ENCODE measurements at regions not wholly inside any gene's neighbourhood (a gene's known extent, or its start where the extent isn't known, plus 50 kb on each side); places are given as distances from the start of the nearest gene placed in this dataset.

DNA sequence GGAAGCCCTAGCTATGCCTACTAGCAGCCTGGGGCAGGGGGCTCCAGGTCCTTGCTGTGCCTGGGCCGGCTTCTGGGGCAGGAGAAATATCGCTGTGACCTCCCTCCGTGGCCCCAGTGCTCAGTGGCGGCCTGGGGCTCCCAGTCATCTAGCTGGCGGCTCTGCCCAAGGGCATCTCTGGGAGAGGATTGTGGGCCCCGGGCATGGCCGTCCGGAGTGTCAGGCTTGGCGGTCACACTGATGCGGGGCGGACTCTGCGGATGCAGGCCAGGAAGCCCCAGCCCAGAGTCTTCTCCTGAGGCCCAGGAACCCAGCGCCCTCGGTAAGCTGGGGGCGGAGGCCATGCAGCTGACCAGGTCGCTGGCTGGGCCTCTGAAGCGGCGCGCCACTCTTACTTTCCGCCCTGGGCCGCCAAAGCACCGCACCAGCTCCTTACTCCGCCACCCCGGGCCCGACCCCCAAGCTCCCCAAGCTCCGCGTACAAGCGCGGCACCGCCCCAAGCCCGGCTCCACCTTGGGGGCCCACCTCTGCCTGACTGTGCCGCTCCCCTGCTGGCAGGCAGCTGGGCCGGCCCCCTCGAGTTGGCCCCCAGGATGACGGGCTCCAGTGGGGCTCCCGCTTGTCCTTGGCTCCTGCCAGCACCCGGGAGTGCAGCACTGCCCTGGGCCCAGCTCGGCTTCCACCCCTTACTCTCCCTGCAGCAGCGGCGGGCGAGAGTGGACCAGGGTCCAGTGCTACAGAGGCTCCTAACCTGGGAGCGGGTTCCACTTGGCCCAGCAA lies 720.0 kb downstream of the PCDH18 start:
- intact Hi-C loops (cut with DNase I), result no loop called here
- H3K9me3 ChIP-seq, result peaks cover 0 to 3% (median 0%) of the 10 kb centered on the region in 4 donors

DNA sequence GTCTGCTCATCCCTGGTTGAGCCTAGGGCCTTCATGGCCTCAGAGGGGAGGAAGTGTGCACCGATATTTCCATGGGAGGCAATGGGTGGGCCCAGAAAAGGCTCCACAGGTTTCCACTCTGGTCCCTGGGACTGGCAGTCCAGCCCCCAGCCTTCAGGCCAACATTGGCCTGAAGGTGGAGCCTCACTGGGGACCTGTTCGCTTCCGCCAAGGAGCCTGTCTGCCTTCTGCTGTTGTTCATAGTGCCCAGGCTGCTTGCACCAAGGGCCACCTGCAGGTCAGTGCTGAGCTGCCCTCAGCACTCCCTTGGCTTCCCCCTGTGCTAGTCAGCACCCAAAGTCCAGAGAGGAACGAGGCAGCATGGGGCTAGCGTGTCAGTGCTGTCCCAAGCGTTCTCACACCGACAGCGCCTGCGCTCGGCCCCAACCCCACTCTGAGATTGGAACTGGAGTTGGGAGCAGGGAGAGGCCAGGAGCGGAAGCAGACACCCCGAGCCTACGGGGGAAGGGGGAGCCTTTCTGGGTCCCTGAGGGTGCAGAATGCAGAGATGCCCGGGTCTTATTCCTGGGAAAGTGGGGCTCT lies 720.7 kb downstream of the PCDH18 start:
- H3K27me3 ChIP-seq, result no peaks in the 10 kb centered on the region
- H3K27ac ChIP-seq, result no peak overlapping the region
- DNase-seq, result no peak
- no peak overlapping the region for H3K4me3 ChIP-seq
- H3K36me3 ChIP-seq, result no peaks in the 10 kb centered on the region
- WGBS, 2 donors, result 95 to 96% methylated on average over 14 of the region's 14 CpGs
- intact Hi-C loops (cut with DNase I), result no loop called here
- TF ChIP-seq POLR2AphosphoS5 (IDR thresholded peaks at IDR 0.05) (no peak), POLR2A (IDR thresholded peaks at IDR 0.05) (no peak), EP300 (IDR thresholded peaks at IDR 0.05) (no peak)
- TF ChIP-seq, protein P1, sequence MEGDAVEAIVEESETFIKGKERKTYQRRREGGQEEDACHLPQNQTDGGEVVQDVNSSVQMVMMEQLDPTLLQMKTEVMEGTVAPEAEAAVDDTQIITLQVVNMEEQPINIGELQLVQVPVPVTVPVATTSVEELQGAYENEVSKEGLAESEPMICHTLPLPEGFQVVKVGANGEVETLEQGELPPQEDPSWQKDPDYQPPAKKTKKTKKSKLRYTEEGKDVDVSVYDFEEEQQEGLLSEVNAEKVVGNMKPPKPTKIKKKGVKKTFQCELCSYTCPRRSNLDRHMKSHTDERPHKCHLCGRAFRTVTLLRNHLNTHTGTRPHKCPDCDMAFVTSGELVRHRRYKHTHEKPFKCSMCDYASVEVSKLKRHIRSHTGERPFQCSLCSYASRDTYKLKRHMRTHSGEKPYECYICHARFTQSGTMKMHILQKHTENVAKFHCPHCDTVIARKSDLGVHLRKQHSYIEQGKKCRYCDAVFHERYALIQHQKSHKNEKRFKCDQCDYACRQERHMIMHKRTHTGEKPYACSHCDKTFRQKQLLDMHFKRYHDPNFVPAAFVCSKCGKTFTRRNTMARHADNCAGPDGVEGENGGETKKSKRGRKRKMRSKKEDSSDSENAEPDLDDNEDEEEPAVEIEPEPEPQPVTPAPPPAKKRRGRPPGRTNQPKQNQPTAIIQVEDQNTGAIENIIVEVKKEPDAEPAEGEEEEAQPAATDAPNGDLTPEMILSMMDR (IDR thresholded peaks at IDR 0.05), result no peak
- peaks cover 0 to 3% (median 0%) of the 10 kb centered on the region in 4 donors for H3K9me3 ChIP-seq
- H3K4me1 ChIP-seq, result no peaks in the 10 kb centered on the region

More for the DNA sequence above, 720.0 kb downstream of the PCDH18 start:
- TF ChIP-seq POLR2A (IDR thresholded peaks at IDR 0.05) (no peak), POLR2AphosphoS5 (IDR thresholded peaks at IDR 0.05) (no peak), EP300 (IDR thresholded peaks at IDR 0.05) (no peak)
- TF ChIP-seq, protein P1 (IDR thresholded peaks at IDR 0.05), result no peak
- no peak overlapping the region for H3K4me3 ChIP-seq
- DNase-seq, result no peak
- no peak overlapping the region for H3K27ac ChIP-seq
- no peaks in the 10 kb centered on the region for H3K4me1 ChIP-seq
- no peaks in the 10 kb centered on the region for H3K27me3 ChIP-seq
- WGBS, 2 donors, result 96 to 97% methylated on average over 42 of the region's 42 CpGs
- H3K36me3 ChIP-seq, result no peaks in the 10 kb centered on the region

DNA sequence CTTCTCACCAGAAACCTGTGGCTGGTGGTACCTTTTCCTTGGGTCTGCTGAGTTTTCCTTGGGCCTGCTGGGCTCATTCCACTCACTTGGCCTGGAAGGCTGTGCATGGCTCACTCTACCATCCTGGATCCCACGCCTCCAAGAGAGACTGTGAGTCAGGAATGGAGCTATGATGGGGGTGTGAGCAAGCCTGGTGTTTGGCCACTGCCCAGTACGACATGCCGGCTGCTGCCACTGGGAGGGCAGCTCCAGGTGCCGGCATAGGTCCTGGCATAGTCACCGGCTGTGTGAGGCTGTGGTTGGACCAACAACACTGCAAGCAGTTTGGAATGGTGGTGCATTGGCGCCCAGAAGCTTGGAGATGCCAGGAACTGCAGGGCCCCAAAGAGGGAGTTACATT lies 721.7 kb downstream of the PCDH18 start:
- 92% methylated on average over 6 of the region's 6 CpGs for WGBS, 2 donors
- peaks cover 0 to 3% (median 0%) of the 10 kb centered on the region in 4 donors for H3K9me3 ChIP-seq
- H3K4me1 ChIP-seq, result no peaks in the 10 kb centered on the region
- H3K4me3 ChIP-seq, result no peak overlapping the region
- H3K27ac ChIP-seq, result no peak overlapping the region
- intact Hi-C loops (cut with DNase I), result no loop called here
- DNase-seq, result no peak
- no peaks in the 10 kb centered on the region for H3K36me3 ChIP-seq
- TF ChIP-seq, protein P1 (IDR thresholded peaks at IDR 0.05), result no peak
- no peak for TF ChIP-seq POLR2AphosphoS5 (IDR thresholded peaks at IDR 0.05)
- TF ChIP-seq EP300 (IDR thresholded peaks at IDR 0.05), result no peak
- no peak for TF ChIP-seq POLR2A (IDR thresholded peaks at IDR 0.05)
- no peaks in the 10 kb centered on the region for H3K27me3 ChIP-seq

DNA sequence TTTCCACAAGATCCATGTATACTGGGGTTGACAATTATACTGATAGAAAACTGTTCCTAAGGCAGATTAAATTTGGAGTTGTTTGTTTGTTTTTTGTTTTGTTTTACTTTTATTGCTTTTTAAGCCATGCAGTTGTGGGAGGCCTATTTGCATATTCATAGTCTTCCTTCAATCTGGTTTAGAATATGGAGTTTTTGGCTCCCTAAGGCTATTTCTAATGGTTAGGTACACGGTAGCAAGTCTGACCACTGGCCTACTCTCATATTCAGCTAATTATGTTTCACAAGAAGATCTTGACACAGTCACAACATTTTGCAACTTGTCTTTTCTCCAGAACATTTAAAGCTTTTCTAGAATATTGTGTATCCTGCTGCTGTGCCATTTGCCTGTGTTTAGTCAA lies 725.5 kb downstream of the PCDH18 start:
- H3K27me3 ChIP-seq, result no peaks in the 10 kb centered on the region
- peaks cover 0 to 3% (median 0%) of the 10 kb centered on the region in 4 donors for H3K9me3 ChIP-seq
- no peak for DNase-seq
- no peak overlapping the region for H3K27ac ChIP-seq
- WGBS, 2 donors, result 88 to 93% methylated on average over 1 of the region's 1 CpG
- TF ChIP-seq POLR2A (IDR thresholded peaks at IDR 0.05) (no peak), POLR2AphosphoS5 (IDR thresholded peaks at IDR 0.05) (no peak), EP300 (IDR thresholded peaks at IDR 0.05) (no peak)
- TF ChIP-seq, protein P1 (IDR thresholded peaks at IDR 0.05), result no peak
- no peak overlapping the region for H3K4me3 ChIP-seq
- intact Hi-C loops (cut with DNase I), result no loop called here
- H3K36me3 ChIP-seq, result no peaks in the 10 kb centered on the region
- no peaks in the 10 kb centered on the region for H3K4me1 ChIP-seq
